ENCODE measurements at regions not wholly inside any gene's neighbourhood (a gene's known extent, or its start where the extent isn't known, plus 50 kb on each side); places are given as distances from the start of the nearest gene placed in this dataset.

GRCh38 chr15:95295896-95296625 lies 1034.4 kb upstream of the NR2F2 start:
- H3F3A ChIP-seq (ENCODE audit: insufficient read depth, low read length): no peaks in the 10 kb centered on the region
- no peak overlapping the region for H3K4me2 ChIP-seq (ENCODE audit: low read length)
- no peak overlapping the region for H3K4me3 ChIP-seq (ENCODE audit: low read depth, low read length, poor library complexity, severe bottlenecking)
- H3K27ac ChIP-seq (ENCODE audit: low read depth, low read length, poor library complexity, severe bottlenecking): no peak overlapping the region
- H3K9me3 ChIP-seq (ENCODE audit: low read length): no peaks in the 10 kb centered on the region
- H3K9me2 ChIP-seq (ENCODE audit: low read depth, low read length): no peaks in the 10 kb centered on the region
- H3K9ac ChIP-seq (ENCODE audit: low read length): no peak overlapping the region
- H3K27me3 ChIP-seq (ENCODE audit: insufficient read depth, low read length): no peaks in the 10 kb centered on the region
- no peaks in the 10 kb centered on the region for H4K20me1 ChIP-seq (ENCODE audit: insufficient read depth, low read length)
- no peak overlapping the region for H2AFZ ChIP-seq (ENCODE audit: low read length)
- no peaks in the 10 kb centered on the region for H3K4me1 ChIP-seq (ENCODE audit: insufficient read depth, low read length, severe bottlenecking)
- H3K79me2 ChIP-seq (ENCODE audit: insufficient read depth, low read length): no peaks in the 10 kb centered on the region
- H3K36me3 ChIP-seq (ENCODE audit: insufficient read depth, low read length): no peaks in the 10 kb centered on the region
- no peak for TF ChIP-seq CTCF (IDR thresholded peaks at IDR 0.05; ENCODE audit: low read length)
- no peak for TF ChIP-seq EZH2 (IDR thresholded peaks at IDR 0.05; ENCODE audit: borderline replicate concordance, low read length)

GRCh38 chr15:95296643-95297042 lies 1033.9 kb upstream of the NR2F2 start:
- Histone ChIP-seq H3K4me1 (ENCODE audit: insufficient read depth, low read length, severe bottlenecking) (no peaks in the 10 kb centered on the region), H3K36me3 (ENCODE audit: insufficient read depth, low read length) (no peaks in the 10 kb centered on the region), H2AFZ (ENCODE audit: low read length) (no peak overlapping the region), H3K4me3 (ENCODE audit: low read depth, low read length, poor library complexity, severe bottlenecking) (no peak overlapping the region), H3K9ac (ENCODE audit: low read length) (no peak overlapping the region), H3K27me3 (ENCODE audit: insufficient read depth, low read length) (no peaks in the 10 kb centered on the region), H3K9me2 (ENCODE audit: low read depth, low read length) (no peaks in the 10 kb centered on the region), H4K20me1 (ENCODE audit: insufficient read depth, low read length) (no peaks in the 10 kb centered on the region), H3F3A (ENCODE audit: insufficient read depth, low read length) (no peaks in the 10 kb centered on the region), H3K4me2 (ENCODE audit: low read length) (no peak overlapping the region), H3K27ac (ENCODE audit: low read depth, low read length, poor library complexity, severe bottlenecking) (no peak overlapping the region), H3K79me2 (ENCODE audit: insufficient read depth, low read length) (no peaks in the 10 kb centered on the region), H3K9me3 (ENCODE audit: low read length) (no peaks in the 10 kb centered on the region)
- TF ChIP-seq CTCF (IDR thresholded peaks at IDR 0.05; ENCODE audit: low read length): no peak
- no peak for TF ChIP-seq EZH2 (IDR thresholded peaks at IDR 0.05; ENCODE audit: borderline replicate concordance, low read length)

GRCh38 chr15:95298729-95299128 lies 1031.8 kb upstream of the NR2F2 start:
- Histone ChIP-seq H3K4me1 (ENCODE audit: insufficient read depth, low read length, severe bottlenecking) (no peaks in the 10 kb centered on the region), H3K4me2 (ENCODE audit: low read length) (no peak overlapping the region), H4K20me1 (ENCODE audit: insufficient read depth, low read length) (no peaks in the 10 kb centered on the region), H3K4me3 (ENCODE audit: low read depth, low read length, poor library complexity, severe bottlenecking) (no peak overlapping the region), H3K27me3 (ENCODE audit: insufficient read depth, low read length) (no peaks in the 10 kb centered on the region), H3K9me3 (ENCODE audit: low read length) (no peaks in the 10 kb centered on the region), H3K27ac (ENCODE audit: low read depth, low read length, poor library complexity, severe bottlenecking) (no peak overlapping the region), H3F3A (ENCODE audit: insufficient read depth, low read length) (no peaks in the 10 kb centered on the region), H2AFZ (ENCODE audit: low read length) (no peak overlapping the region), H3K9me2 (ENCODE audit: low read depth, low read length) (no peaks in the 10 kb centered on the region), H3K36me3 (ENCODE audit: insufficient read depth, low read length) (no peaks in the 10 kb centered on the region), H3K9ac (ENCODE audit: low read length) (no peak overlapping the region), H3K79me2 (ENCODE audit: insufficient read depth, low read length) (no peaks in the 10 kb centered on the region)
- TF ChIP-seq EZH2 (IDR thresholded peaks at IDR 0.05; ENCODE audit: borderline replicate concordance, low read length) (no peak), CTCF (IDR thresholded peaks at IDR 0.05; ENCODE audit: low read length) (no peak)
